Caki2 (cell line): ENCODE measurements at regions not wholly inside any gene's neighbourhood (a gene's known extent, or its start where the extent isn't known, plus 50 kb on each side); places are given as distances from the start of the nearest gene placed in this dataset.
A peak's percentile ranks its signal among the peaks of the same experiment; 100 is the strongest.

Experiments
- DNase-seq: peaks from one replicate; pipeline ENCODE4 v3.0.0-alpha.2; 2015; ENCODE audit warnings: low read depth
- in situ Hi-C: cut with HindIII; loops from 2 replicates; pipeline ENCODE4 v1.10.0; 2016; ENCODE audit warnings: low sequenced_read_pairs, low pct_unique_long_range_greater_than_20kb, mixed read lengths

- no peak for DNase-seq
- in situ Hi-C loops, result no loop called here
Measured at GRCh38 chr5:3199962-3200755, 395.5 kb upstream of the IRX1 start.

GRCh38 chr5:3198074-3198449, 397.6 kb upstream of the IRX1 start:
- in situ Hi-C loops, result no loop called here
- DNase-seq, result no peak

- in situ Hi-C loops, result no loop called here
Measured at GRCh38 chr5:3197304-3198073, 398.1 kb upstream of the IRX1 start.

GRCh38 chr5:3195994-3196393, 399.6 kb upstream of the IRX1 start:
- in situ Hi-C loops, result no loop called here
- DNase-seq, result no peak

More at GRCh38 chr5:3197304-3198073, 398.1 kb upstream of the IRX1 start:
- DNase-seq, result peak; percentile 43

- DNase-seq, result no peak
- in situ Hi-C loops, result no loop called here
Measured at GRCh38 chr5:3194684-3195083, 400.9 kb upstream of the IRX1 start.

GRCh38 chr5:3194271-3194670, 401.4 kb upstream of the IRX1 start:
- DNase-seq, result peak; percentile 22
- in situ Hi-C loops, result no loop called here

- no peak for DNase-seq
- in situ Hi-C loops, result no loop called here
Measured at GRCh38 chr5:3191585-3191984, 404.0 kb upstream of the IRX1 start.

- in situ Hi-C loops, result no loop called here
- DNase-seq, result no peak
Measured at GRCh38 chr5:3190930-3191329, 404.7 kb upstream of the IRX1 start.

- no peak for DNase-seq
- in situ Hi-C loops, result no loop called here
Measured at GRCh38 chr5:3190433-3190832, 405.2 kb upstream of the IRX1 start.

GRCh38 chr5:3187771-3188425, 407.7 kb upstream of the IRX1 start:
- no peak for DNase-seq
- in situ Hi-C loops, result no loop called here

GRCh38 chr5:3186736-3187405, 408.8 kb upstream of the IRX1 start:
- in situ Hi-C loops, result no loop called here
- DNase-seq, result no peak

- no peak for DNase-seq
- in situ Hi-C loops, result no loop called here
Measured at GRCh38 chr5:3186156-3186555, 409.5 kb upstream of the IRX1 start.

- DNase-seq, result no peak
- in situ Hi-C loops, result no loop called here
Measured at GRCh38 chr5:3185488-3185887, 410.1 kb upstream of the IRX1 start.

- in situ Hi-C loops, result no loop called here
- DNase-seq, result no peak
Measured at GRCh38 chr5:3182133-3182876, 413.3 kb upstream of the IRX1 start.

- in situ Hi-C loops, result no loop called here
- no peak for DNase-seq
Measured at GRCh38 chr5:3181671-3182070, 414.0 kb upstream of the IRX1 start.

GRCh38 chr5:3180636-3181035, 415.0 kb upstream of the IRX1 start:
- in situ Hi-C loops, result no loop called here
- no peak for DNase-seq

- DNase-seq, result no peak
- in situ Hi-C loops, result no loop called here
Measured at GRCh38 chr5:3179220-3179619, 416.4 kb upstream of the IRX1 start.

- in situ Hi-C loops, result no loop called here
- DNase-seq, result no peak
Measured at GRCh38 chr5:3177338-3177737, 418.3 kb upstream of the IRX1 start.
